A549 (cell line): ENCODE measurements at regions not wholly inside any gene's neighbourhood (a gene's known extent, or its start where the extent isn't known, plus 50 kb on each side); places are given as distances from the start of the nearest gene placed in this dataset.

Source experiments
- CEBPB ChIP-seq, 2 experiments: fragments of >200 bp in 1 of 2; sonication (Bioruptor Twin) in 1 of 2; formaldehyde crosslinking in 1 of 2; IDR thresholded peaks; 2 replicates each; pipeline ENCODE4 v1.6.1; 2012 to 2016
- EP300 ChIP-seq, 2 experiments: fragments of >200 bp; sonication (Bioruptor Twin); formaldehyde crosslinking; IDR thresholded peaks; 2 replicates in 1 of 2; 3 replicates in 1 of 2; pipeline ENCODE4 v1.6.1; 2016 to 2017
- JUN ChIP-seq, 2 experiments: fragments of >200 bp; sonication (Bioruptor Twin); formaldehyde crosslinking; IDR thresholded peaks; 2 replicates in 1 of 2; 3 replicates in 1 of 2; pipeline ENCODE4 v1.6.1; 2016 to 2017
- RCOR1 ChIP-seq: fragments of 150-350 bp; IDR thresholded peaks from 2 replicates; pipeline ENCODE4 v1.6.1; 2014; ENCODE audit warnings: antibody characterized with exemption, low read length, low read depth
- TF ChIP-seq, protein P1 (sequence below): fragments of >200 bp; sonication (Bioruptor Twin); formaldehyde crosslinking; IDR thresholded peaks from 3 replicates; pipeline ENCODE4 v1.5.1; 2016
- TF ChIP-seq, protein P2 (sequence below): fragments of 250-450 bp; sonication (Bioruptor Pico); IDR thresholded peaks from 2 replicates; pipeline ENCODE4 v1.5.0; 2021; ENCODE audit warnings: mild to moderate bottlenecking, moderate library complexity, borderline replicate concordance

DNA sequence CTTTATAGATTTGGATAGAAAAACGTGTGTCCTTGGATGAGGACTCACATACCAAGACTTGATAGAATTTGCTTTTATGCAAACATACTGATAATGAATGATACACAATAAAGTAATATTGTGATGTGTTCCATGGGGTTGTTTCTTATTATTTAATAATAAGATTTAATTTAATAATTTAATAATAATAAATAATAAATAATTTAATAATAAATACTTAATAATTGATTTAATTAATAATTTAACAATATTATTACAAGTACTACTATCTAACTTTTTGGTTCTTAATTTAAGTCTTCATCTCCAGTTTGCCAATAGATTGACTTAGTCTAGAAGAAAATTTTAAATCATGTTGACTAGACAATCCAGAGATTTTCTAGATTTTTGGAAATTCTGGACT lies 909.2 kb upstream of the PCDH20 start:
- TF ChIP-seq, protein P1, sequence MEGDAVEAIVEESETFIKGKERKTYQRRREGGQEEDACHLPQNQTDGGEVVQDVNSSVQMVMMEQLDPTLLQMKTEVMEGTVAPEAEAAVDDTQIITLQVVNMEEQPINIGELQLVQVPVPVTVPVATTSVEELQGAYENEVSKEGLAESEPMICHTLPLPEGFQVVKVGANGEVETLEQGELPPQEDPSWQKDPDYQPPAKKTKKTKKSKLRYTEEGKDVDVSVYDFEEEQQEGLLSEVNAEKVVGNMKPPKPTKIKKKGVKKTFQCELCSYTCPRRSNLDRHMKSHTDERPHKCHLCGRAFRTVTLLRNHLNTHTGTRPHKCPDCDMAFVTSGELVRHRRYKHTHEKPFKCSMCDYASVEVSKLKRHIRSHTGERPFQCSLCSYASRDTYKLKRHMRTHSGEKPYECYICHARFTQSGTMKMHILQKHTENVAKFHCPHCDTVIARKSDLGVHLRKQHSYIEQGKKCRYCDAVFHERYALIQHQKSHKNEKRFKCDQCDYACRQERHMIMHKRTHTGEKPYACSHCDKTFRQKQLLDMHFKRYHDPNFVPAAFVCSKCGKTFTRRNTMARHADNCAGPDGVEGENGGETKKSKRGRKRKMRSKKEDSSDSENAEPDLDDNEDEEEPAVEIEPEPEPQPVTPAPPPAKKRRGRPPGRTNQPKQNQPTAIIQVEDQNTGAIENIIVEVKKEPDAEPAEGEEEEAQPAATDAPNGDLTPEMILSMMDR, result no peak
- TF ChIP-seq JUN (IDR thresholded peaks at IDR 0.05) (no peak), CEBPB (IDR thresholded peaks at IDR 0.05) (no peak), EP300 (IDR thresholded peaks at IDR 0.05) (no peak), RCOR1 (no peak)
- TF ChIP-seq, protein P2, sequence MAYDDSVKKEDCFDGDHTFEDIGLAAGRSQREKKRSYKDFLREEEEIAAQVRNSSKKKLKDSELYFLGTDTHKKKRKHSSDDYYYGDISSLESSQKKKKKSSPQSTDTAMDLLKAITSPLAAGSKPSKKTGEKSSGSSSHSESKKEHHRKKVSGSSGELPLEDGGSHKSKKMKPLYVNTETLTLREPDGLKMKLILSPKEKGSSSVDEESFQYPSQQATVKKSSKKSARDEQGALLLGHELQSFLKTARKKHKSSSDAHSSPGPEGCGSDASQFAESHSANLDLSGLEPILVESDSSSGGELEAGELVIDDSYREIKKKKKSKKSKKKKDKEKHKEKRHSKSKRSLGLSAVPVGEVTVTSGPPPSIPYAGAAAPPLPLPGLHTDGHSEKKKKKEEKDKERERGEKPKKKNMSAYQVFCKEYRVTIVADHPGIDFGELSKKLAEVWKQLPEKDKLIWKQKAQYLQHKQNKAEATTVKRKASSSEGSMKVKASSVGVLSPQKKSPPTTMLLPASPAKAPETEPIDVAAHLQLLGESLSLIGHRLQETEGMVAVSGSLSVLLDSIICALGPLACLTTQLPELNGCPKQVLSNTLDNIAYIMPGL (CRISPR knock-in tag), result no peak
